DOHH2 (cell line): ENCODE measurements at regions not wholly inside any gene's neighbourhood (a gene's known extent, or its start where the extent isn't known, plus 50 kb on each side); places are given as distances from the start of the nearest gene placed in this dataset.

Source experiments
- CTCF ChIP-seq: fragments of 200-600 bp; sonication (generic); IDR thresholded peaks from one replicate; pipeline ENCODE4 v1.5.1; 2014; ENCODE audit warnings: antibody characterized with exemption, mild to moderate bottlenecking, low read depth, low read length; ENCODE audit not compliant: poor library complexity, severe bottlenecking
- EZH2phosphoT487 ChIP-seq: fragments of 200-600 bp; sonication (generic); IDR thresholded peaks from 2 replicates; pipeline ENCODE4 v1.6.1; 2017; ENCODE audit warnings: borderline replicate concordance, mild to moderate bottlenecking, antibody characterized with exemption, low read length, moderate library complexity, mixed read lengths

GRCh38 chr12:127660961-127661360 is 606.0 kb upstream of the TMEM132C start:
- TF ChIP-seq CTCF (no peak), EZH2phosphoT487 (no peak)
